Epithelial cell of proximal tubule (primary cell): ENCODE measurements at regions not wholly inside any gene's neighbourhood (a gene's known extent, or its start where the extent isn't known, plus 50 kb on each side); places are given as distances from the start of the nearest gene placed in this dataset.

Experiments
- DNase-seq: peaks from one replicate; pipeline ENCODE4 v3.0.0-alpha.2; 2011; ENCODE audit warnings: low read depth
- H3K4me3 ChIP-seq: 2 replicates; pipeline ENCODE4 v1.5.1; 2011; ENCODE audit warnings: low read depth, mild to moderate bottlenecking, low read length
- CTCF ChIP-seq: conservative IDR thresholded peaks from 2 replicates; pipeline ENCODE4 v1.5.1; 2012; ENCODE audit warnings: low read depth, mild to moderate bottlenecking, low read length

GRCh38 chr20:57904314-57905105 lies 194.7 kb upstream of the PMEPA1 start:
- no peak for TF ChIP-seq CTCF
- no peak for DNase-seq
- H3K4me3 ChIP-seq = no peak overlapping the region

GRCh38 chr20:57902473-57902872 lies 192.7 kb upstream of the PMEPA1 start:
- peak; percentile 30 for TF ChIP-seq CTCF
- no peak overlapping the region for H3K4me3 ChIP-seq
- DNase-seq = no peak

- DNase-seq = no peak
- TF ChIP-seq CTCF = no peak
- no peak overlapping the region for H3K4me3 ChIP-seq
Measured at GRCh38 chr20:57901526-57901925, 191.7 kb upstream of the PMEPA1 start.

- no peak for TF ChIP-seq CTCF
- no peak overlapping the region for H3K4me3 ChIP-seq
- DNase-seq = no peak
Measured at GRCh38 chr20:57900226-57900905, 190.6 kb upstream of the PMEPA1 start.

GRCh38 chr20:57899554-57899953 lies 189.7 kb upstream of the PMEPA1 start:
- no peak for TF ChIP-seq CTCF
- H3K4me3 ChIP-seq = no peak overlapping the region
- DNase-seq = no peak

- no peak for TF ChIP-seq CTCF
- no peak overlapping the region for H3K4me3 ChIP-seq
- no peak for DNase-seq
Measured at GRCh38 chr20:57898332-57898731, 188.5 kb upstream of the PMEPA1 start.
